Stimulated activated CD4-positive, alpha-beta T cell treated with anti-CD3 and anti-CD28 coated beads, Interleukin-4, amount 100 ng/mL, for 48 hours (primary cell): ENCODE measurements at regions not wholly inside any gene's neighbourhood (a gene's known extent, or its start where the extent isn't known, plus 50 kb on each side); places are given as distances from the start of the nearest gene placed in this dataset.

Experiments
- DNase-seq, 2 donors: peaks; one replicate each; pipeline ENCODE4 v3.0.0-alpha.2; 2020; ENCODE audit warnings: low read depth in 2 of 2

DNA sequence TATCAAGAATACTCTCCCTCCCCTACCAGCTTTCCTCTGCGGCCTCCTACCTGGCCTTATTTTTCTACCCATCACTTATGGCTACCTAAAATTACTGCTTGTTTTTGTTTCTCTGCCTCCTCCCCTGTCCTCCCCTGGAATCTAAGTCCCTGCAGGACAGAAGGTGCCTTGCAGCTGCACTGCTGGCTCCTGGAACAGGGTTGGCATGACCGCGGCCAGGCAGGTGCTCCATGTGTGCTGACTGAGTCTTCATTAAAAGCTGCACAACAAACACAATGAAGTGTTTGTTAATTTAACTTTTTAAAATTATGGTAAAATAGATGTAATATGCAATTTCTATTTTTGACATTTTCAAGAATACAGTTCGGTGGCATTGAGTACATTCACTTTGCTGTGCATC, 171.9 kb upstream of the FHL2 start:
- DNase-seq: no peak

DNA sequence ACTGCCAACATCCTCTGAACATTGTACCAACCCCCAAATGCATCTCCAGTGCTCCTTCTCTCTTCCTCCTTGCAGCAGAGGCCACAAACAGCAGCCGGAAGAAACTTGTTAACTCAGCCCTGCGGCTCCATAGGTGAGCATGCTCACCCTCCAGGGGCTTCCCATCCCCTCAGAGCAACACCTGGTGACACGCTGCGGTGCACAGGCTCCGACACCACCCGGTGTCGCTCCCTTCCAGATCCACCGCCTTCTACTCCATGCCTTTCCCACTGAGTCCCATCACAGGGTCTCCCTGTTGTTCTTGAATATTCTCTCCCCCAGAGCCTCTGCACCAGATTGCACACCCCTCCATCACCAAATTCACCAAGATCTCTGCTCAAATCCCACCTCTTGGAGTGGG, 171.5 kb upstream of the FHL2 start:
- no peak for DNase-seq

DNA sequence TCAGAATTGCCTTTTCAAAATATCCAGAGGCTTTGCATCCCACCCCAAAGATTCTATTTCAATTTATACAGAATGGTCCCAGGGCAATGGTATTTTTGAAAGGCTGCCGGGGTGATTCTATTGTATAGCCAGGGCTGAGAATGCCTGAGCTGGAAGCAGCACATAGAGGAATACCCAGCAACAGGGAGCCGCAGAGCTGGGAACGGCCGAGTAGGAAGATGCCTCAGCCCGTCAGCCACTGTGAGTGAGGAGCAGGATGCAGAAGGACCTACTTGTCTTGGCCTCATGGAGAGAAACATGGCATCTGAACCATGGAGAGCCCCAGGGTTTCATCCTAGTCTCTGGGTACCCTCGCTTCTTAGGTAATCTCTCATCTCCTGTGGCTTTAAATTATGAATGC, 170.8 kb upstream of the FHL2 start:
- no peak for DNase-seq

DNA sequence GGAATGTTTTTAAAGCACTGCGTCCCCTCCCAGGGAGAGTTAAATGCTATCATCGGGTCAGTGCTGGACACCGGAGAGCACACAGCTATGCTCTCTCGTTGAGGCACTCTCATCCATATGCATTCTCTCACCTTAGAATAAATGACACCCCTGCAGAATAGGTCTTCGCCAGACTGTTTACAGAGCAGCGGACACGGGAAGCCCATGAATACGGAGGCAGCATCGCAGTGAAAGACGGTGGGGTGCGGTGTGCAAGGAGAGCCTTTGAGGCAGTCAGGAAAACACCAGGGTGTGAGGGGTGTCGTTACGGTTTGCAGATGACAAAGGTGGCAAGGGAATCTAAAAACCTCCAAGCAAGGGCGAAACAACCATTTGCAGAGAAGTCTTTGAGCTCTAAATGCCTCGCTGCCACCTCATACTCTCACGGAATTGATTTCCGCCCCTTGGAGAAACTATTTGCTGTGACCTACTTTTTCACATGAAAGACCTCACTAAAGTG, 169.2 kb upstream of the FHL2 start:
- no peak for DNase-seq

DNA sequence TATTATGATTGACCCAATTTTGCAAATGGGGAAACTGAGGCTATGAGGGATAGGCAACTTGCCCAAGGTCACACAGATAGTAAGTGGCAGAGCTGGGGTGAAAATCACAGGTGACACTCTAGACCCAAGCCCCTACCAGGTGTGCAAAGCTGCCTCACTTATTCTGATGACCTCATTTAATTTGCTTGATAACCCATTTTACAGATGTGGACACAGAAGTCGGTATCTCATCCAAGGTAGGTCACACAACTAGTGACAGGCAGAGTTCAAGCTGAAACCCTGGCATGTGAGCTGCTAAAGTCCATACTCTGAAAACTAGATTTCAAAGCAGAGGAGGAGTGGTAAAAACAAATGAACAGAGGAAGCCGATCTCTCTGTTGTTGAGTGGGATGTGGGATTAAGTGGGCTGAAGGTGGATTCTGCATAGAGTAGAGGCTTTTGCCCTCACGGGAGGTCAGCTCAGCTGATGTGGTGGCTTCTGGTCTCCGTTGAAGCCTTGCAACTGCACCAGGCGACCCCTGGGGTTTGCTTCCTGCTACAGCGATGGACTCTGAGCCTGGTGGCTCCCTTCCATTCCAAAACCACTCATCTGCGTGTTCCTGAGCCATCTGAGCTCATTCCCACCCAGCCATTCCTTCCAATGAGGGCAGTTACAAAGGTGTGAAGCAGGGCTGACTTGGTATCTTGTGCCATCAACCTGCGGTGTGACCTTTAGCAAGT, 164.3 kb upstream of the FHL2 start:
- DNase-seq: no peak

DNA sequence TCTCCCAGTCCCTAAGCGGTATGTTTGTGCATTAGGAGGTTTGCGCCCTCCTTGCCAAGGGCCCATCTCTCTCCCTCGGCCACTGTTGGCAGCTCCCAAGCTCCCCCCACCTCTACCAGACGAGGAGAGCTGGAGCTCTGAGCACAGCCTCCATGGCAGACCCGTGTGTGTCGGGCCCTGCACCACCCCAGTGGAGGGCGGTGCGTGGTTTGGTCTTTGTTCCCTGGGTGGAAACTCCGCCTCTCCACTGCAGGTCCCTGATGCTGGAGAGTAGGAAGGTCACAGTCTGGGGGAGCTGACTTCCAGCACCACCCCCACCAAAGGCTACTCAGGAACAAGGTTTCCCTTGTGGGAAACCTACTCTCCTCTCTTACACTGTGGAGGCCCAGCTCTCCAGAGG, 162.6 kb upstream of the FHL2 start:
- DNase-seq: no peak

DNA sequence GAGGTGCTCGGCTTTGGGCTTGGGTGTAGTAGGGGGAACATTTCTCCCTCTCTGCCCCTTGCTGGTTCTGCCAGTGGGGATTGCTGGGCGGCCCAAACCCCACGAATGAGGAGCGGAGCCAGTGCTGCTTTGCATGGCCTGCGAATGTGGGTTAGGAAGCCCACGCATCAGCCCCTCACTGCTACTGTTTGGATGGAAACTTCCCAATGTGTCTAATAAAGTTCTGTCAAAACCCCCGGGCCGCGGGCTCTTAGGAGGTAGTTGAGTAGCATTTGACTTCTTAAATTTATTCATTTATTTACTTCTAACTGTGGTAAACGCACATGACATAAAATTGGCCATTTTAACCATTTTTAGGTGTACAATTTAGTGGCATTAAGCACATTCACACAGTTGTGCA, 161.3 kb upstream of the FHL2 start:
- no peak for DNase-seq

DNA sequence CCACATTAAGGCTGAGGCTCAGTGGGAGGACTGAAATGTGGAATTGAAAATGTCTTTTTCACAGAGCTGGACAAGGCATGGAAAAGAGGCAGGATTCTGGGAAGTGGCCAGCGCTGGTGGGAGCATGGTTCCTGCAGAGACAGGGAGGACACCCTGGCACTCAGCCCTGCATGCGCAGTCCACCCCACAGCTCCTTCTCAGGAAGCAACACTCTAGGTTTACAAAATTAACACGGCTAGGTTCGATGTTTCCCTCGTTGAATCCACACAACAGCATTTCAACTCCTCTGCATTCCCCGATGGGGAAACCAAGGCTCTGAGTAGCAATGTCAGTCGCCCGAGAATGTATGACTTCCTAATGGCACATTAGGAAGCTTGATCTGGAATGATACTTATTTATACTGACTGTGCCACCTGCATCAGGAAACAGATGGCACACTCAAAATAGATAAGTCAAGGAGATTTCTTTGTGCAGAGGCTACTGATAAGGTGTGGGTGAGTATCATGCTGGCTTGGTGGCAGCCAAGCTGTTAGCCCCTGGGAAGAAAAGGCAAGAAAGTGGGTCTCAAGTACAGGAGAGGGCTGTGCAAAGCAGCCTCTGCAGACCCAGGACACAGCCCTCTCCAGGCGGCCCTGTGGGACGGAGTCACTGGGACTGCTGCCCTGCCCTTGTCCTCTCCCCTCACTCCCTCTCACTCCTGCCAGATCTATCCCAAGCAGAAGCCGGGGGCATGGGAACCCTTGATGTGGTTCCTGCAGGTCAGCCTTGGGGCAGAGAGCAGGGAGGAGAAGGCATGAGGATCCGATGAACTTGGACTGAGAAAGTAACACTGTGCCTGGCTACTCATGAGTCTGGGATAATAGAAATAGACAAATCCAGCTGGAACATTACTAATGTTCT, 158.4 kb upstream of the FHL2 start:
- no peak for DNase-seq

DNA sequence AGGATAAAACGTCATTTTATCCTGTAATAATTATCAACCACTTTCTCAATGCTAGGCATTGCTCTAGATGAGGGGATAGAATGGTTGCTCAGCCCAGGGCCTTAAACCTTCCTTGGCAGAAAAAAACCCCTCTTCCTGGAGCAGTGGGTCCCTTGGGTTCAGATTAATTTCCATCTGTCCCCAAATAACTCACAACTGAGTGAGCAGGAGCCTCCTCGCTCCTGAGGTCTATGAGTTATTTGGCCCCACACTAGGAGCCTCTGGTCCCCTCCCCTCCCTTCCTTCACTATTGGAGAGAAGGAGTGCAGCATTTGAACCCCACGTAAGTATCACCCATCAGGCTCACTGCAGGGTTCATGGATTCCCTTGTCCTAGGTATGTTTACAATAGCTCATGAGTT, 157.5 kb upstream of the FHL2 start:
- no peak for DNase-seq

DNA sequence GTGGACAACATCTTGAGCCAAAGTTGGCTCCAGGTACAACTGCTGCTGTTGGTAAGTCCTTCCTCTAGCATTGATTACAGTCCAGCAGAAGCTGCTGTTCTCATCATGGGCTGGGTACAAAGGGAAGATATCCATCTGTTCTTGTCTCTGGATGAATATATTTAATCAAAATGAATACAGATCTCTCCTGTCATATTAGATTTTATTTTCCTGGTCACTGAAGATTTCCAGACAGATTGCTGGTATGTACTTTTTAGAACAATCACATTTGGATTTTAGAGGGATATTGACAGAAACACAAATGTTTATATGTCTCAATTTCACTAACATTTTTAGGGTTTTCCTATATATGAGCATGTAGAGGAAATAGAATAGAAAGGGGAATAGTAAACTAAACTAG, 155.4 kb upstream of the FHL2 start:
- DNase-seq: no peak

DNA sequence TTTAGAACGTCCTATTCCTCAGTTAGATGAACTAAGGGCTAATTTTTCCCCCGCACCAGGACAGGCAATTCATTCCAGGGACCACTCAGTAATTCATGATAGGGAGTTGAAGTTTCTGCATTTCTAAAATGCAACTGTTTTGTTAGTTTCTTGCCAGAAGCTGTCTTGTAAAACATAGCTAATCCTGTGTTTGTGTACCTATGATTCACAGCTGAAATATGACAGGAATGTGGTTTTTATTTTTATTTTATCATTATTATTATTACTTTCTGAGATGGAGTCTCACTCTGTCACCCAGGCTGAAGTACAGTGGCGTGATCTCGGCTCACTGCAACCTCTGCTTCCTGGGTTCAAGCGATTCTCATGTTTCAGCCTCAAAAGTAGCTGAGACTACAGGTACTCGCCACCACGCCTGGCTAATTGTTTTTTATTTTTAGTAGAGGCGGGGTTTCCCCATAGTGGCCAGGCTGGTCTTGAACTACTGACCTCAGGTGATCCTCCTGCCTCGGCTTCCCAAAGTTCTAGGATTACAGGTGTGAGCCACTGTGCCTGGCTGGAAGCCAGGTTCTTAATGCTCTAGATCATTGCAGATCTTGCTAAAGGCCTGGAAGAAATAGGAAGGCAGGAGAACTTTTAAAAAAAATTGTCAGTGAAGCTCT, 154.8 kb upstream of the FHL2 start:
- DNase-seq: no peak

DNA sequence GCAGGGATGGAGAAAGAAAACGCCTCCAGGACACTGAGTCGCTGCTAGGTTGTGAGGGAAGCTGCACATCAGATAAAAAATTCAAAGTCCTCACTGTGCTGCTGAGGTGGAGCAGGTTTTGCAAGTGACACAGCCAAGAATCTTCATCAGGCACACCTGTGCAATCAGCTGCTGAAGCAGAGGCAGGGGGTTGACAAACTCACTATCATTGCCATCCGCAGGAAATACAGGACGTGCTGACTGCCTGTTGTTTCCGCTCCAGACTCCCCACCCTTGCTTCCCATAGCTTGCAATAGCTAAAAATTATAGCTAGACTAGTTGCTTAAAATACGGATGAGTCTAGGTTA, 147.8 kb upstream of the FHL2 start:
- no peak for DNase-seq

DNA sequence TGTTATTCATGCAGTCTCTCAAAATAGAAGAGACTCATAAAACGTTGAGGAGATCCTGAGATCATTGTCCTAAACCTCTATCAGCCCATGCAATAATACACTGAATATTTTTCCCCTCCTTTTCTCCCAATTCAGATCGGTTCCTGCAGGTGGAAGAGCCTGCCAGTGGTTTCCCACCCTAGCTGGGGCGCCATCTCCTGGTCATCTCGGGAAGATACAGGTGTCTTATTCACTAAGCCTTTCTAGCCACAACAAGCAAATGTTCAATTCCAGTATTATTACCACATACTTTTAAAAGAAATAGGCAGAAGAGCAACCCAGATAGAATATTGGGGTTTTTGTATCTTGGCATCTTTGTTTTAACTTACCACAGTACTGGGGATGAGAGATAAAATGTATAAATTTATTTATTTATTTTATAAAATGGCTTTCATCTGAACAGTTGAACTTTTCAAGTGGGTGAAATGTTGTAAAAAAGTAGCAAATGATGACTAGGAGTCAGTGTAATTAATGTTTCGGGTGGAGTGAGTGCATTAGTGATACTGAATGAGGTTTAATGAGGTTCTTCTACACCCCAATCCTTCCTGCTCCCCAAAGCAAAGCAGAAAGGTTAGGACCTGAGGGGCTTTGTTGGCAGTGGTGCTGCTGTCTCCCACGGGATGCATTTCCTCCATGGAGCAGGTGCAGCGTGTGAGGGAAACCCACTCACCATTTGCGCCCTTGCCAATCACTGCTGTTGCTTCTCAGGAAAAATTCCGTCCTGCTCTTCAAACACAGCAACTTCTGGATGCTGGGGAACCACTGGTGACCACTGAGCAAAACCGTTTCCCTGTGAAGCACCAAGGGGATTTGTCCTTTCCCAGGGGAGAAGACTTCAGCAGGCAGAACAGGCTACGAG, 147.1 kb upstream of the FHL2 start:
- peak; percentile 68 to 72 for DNase-seq

DNA sequence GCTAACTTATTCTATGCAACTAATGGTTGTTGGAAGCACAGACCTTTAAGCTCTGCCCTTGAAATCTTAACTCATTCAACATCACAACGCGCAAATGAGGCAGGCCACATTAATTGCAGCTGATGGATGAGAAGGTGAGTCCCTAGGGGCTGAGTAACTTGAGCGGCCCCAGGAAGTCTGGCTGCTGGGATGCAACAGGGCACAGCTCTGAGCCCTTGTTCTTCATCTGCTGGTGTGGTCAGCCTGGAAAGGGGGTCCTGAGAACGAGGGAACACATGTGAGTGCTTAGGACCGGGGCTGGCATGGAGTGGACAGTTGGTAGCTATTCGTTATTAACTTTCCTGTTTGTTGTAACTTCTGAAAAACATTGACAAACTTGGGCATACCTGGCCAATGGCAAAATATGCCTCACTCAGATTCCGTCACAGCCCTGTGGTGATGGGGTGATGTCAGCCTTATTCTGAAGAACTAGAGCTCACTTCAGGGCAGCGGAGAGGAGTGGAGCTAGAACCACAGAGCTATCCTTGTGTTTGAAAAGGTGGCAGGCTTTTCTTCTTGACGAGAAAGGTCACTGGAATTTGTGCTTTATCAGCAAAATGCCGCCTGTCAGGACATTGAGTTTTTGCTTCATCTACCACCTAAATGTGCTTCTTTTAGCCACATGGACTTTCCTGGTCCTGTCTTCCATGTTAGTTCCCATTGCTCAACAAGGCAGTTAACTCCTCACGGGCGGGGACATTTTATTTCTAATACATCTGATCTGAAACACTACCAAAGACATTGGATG, 145.9 kb upstream of the FHL2 start:
- no peak for DNase-seq

DNA sequence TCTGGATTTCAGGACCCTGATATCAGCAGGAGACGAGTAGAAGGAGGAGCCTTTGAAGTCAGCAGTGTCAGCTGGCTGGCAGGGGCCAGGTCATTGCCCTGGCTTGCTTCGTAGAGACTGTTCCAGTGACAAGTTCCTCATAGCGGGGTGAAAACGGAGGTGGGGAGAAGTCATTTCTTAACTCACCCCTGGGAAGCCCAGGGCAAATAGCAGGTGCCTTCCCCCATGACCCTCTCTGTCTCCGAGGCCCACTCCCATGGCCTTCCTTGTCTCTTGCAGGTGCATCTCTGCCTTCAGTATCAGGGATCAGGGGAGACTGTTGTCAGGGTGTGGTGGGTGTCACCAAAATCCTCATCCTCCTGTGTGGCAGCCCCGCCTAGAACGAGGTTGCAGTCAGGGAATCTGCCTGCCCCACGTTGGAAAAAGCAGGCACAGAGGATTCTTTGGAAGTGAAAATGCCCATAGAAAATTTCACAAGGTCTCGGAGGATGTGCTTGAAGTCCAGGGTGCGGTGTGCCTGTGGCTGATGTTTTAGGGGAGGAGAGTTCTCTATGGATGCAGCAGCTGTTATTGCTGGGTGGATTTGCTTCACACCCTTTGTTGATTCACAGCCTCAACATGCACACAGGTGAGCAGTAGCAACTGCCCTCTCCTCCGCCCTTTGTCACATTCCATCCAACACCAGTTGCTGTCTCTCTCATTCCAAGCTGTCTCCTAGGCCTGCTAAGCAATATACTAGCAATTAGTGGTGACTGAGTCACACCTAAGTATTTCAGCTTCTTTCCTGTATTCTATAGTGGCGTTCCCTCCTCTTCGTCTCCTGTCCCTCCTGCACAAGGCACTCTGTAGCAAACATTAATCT, 142.6 kb upstream of the FHL2 start:
- DNase-seq: no peak

DNA sequence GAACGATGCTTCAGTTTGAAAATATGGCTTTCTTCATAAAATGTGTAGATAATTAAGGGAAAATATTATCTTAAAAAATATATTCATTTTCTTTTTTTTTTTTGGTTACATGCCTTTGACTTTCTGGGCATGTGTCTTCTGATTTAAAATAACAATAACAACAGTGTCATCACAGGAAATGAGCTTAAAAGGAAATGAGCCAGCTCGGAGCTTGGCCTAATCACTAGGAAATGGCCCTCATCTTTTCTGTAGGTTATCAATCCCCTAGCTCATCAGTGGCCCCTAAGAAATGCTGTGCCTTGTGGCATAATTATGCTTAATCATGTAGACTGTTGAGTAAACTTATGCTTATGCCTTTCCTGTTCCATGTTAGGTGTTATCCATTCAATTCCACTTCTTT, 141.8 kb upstream of the FHL2 start:
- no peak for DNase-seq

DNA sequence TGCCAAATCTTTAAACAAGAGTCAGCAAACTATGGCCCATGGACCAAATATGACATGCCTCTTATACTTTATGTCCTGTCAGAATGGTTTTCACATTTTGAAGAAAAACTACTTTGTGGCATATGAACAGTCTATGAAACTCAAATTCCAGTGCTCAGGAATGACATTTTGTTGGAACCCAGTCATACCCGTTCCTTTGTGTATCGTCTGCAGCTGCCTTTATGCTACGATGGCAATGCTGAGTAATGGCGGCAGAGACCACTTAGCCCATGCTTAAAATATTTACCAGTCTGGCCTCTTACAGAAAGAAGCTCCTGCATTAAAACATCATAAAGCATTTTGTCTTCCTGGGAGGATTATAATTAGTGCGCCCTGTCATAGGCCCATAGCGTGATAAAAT, 140.5 kb upstream of the FHL2 start:
- DNase-seq: no peak

DNA sequence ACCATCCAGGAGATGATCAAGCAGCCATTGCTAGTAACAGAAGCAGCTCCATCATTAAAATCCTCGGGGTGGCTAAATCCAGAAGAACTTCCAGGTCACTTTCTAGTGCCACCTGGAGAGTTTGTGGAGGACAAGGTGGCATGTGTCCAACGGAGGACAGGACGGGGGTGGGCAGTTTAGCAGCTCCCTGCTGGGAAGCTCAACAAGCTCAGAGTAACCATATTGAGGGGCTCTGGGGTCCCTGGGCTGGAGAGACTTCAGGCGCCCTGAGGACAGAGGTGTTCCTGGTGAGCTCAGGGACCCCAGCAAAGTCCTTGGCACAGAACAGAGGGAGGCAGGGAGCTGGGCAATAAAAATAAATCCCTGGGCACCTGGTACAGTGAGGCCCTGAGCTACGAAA, 140.0 kb upstream of the FHL2 start:
- DNase-seq: no peak

DNA sequence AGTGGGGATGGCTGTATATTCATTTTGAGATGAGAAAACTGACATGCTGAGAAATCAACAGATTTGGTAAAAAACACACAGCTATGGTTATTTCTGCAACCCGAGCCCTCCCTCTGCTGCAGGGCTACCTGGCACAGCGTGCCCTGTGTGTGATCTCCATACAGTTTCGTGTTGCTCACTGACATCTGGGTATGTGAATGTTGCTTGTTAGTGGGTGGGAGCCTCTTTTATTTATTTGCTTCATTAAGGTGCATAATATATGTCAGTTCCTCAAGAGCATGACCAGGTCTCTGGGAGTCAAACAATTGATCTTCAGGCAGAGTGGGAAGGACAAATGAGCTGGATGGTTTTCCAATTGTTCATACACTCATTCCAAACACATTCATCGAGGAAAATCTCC, 139.1 kb upstream of the FHL2 start:
- no peak for DNase-seq

DNA sequence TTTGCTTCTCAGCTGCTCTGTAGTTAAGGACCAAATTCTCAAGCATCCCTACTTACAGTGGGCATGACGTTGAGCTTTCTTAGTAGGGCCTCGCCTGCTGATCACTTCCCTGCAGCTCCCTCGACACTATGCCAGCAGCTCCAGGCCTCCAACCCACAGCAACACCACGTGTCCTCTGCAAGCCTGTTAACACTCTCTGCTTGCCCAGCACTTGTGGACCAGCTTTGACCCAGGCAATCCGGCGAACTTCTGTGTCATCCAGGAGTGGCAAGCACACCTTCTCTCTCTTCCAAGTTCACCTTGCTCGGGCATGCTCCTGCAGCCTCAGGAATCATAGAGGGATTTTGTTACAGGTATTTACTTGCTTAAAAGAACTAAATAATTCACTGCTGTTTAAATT, 138.6 kb upstream of the FHL2 start:
- DNase-seq: no peak
